GM19452 (cell line): ENCODE measurements at regions not wholly inside any gene's neighbourhood (a gene's known extent, or its start where the extent isn't known, plus 50 kb on each side); places are given as distances from the start of the nearest gene placed in this dataset.

Experiments used
- ATAC-seq: cut with Tn5 transposase; IDR thresholded peaks from one replicate; pipeline ENCODE4 v1.9.1; 2021; ENCODE audit not compliant: unreplicated experiment

DNA sequence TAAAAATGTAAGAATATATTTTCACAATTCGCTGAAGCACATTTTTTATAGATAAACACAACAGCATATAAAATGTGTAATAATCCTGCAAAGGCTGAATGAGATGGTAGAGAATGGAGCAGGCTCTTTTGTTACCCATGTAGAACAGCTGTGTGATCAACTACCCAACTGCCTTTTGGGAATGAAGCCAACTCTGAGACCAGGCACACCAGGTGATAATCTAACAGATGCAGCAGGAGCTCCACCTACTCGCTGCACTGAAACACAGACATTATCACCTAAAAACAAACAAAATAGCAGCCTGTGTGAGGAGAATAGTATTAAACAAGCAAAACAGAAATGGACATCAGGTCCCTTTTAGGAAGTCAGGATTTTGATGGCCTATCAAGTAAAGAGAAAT, 183.3 kb downstream of the CCDC59 start:
- no peak for ATAC-seq

DNA sequence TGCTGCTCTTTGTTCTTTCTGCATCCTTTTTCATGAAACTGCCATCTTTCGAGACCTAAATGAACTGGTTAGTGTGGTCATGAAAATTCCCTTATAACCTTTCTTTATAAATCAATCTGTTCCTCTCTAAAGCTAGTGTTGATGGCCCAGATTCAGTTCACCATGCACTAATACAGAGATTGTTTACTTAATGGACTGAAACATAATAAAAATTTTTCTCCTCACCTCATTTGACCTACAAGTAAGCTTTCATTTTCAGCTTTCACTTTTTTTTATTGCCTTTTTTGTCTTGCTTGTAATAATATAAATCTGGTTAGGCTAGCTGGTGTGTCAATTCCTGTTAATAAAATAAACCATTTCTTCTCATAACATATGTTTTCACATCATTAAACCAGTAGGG, 183.8 kb downstream of the CCDC59 start:
- ATAC-seq: no peak

DNA sequence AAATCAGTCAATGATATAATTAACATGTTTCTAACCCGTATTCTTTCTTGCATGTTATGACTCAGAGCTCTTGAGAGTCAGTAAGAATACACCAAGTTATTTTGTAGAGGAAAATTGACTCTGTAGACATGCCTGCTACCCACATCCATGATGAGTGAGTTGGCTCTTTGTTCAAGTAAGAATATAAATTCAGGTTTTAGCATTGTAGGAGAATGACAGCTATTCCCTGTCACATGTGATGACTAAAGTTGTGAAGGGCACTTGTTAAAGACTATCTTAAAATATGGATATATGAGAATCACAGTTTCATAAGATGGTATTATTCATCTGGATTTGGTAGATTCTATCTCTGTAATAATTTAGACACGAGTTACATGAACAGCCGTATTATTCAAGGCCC, 209.1 kb downstream of the CCDC59 start:
- no peak for ATAC-seq

DNA sequence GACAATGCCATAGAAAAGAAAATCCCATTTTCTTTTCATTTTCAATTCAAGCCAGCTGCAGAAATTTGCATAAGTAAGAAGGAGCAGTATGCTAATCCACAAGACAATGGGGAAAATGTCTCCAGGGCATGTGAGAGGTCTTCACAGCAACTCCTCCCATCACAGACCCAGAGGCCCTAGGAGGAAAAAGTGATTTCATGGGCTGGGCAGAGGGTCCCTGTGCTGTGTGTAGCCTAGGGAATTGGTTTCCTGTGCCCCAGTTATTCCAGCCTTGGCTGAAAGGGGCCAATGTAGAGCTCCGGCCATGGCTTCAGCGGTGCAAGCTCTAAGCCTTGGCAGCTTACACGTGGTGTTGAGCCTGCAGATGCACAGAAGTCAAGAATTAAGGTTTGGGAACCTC, 211.4 kb downstream of the CCDC59 start:
- ATAC-seq: no peak

DNA sequence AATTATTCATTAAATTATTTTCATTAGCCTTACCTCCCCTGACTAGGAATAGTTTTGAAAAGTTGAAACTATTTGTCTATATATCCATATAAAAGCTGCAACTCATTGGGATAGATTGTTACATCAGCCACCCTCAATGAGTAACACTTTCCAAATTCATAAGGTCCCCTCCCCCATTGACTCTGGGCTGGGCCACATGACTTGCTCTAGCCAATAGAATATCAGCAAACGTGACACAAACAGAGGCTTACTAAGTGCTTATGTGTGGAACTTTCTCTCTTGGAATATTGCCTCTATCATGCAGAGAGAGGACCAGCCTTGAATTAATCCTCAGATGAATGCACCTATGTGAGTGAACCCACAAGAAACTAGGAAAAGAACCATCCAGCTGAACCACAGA, 213.7 kb downstream of the CCDC59 start:
- ATAC-seq: no peak

DNA sequence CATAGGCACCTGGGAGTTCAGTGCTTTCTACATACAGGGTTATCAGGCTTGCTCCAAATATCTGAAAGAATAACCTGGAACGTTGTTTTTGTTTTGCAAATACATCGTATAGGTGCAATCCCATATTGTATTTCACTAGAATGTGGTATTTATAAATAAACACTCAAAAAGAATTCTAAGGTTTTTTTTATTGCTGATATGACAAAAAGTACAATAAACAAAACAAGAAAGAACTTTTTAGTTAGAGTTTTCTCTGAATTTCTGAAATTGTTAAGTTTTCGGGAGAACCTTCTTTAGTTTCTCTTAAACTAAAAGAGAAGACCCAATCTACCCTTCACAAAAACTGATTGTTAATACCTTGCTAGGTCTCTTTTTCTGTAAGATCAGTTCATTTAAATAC, 225.8 kb downstream of the CCDC59 start:
- ATAC-seq: no peak

DNA sequence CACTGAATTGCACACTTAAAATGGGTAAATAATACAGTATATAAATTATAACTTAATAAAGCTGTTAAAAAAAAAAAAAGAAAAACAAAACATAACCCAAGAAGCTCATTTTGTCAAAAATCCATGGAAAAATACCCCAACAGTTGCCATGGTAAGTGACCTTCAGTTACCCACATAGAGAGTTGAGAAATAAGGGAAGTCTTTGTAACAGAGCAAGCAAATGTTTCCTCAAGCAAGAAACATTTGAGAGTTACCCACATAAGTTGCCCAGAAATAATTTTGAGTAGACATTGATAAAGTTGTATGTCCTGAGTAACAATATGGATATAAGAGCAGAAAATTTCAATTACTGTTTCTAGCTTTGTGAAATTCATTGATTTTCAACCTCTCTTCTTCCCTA, 227.4 kb downstream of the CCDC59 start:
- no peak for ATAC-seq

DNA sequence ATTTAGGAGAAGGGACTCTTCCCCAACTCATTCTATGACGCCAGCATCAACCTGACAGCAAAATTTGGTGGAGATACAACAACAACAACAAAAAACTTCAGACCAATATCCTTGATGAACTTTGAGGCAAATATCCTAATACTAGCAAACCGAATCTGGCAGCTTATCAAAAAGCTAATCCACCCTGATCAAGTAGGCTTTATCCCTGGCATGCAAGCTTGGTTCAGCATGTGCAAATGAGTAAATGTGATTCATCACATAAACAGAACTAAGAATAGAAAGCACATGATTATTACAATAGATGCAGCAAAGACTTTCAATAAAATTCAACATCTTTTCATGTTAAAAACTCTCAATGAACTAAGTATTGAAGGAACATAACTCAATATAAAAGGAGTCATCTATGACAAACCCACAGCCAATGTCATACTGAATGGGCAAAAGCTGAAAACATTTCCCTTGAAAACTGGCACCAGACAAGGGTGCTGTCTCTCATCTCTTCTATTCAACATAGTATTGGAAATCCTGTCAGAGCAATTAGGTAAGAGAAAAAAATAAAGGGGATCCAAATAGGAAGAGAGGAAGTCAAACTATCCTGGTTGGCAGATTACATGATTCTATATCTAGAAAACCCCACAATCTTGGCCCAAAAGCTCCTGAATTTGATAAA, 233.3 kb downstream of the CCDC59 start:
- ATAC-seq: no peak

DNA sequence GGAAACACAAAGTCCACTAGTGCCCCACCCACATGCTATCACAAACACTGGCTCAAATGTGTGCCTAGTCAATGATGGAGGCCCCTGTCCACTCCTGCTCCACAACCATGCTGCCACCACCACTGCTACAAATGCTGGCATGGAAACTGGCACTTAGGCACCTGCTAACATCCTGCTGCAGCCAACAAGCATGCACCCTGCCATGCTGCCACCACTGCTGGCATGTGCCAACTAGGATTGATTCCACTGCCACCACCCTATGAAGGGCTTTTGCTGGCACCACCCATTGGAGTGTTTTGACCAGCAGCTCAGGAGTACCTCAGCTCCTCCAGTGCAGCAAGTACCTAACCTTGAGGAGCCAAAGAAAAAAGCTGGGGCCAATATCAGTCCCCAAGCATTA, 236.6 kb downstream of the CCDC59 start:
- ATAC-seq: no peak

DNA sequence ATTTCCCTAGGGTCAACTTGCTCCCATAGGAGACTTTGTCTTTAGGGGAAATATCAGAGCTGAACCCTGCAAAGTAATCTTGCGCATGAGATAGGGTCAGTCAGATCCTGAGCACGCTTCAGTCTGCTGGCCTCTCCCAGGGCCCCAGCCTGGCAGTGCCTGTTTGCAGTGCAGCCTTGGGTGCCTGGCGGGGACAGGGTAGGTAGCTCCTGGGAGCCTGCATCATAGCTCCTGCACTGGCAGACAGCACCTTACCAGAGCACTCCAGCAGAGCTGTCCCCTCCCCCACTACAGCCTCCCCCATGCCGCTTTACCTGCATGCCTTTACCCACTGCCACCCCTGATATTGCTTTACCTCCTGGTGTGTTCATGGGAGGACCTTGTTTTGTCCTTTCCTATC, 237.3 kb downstream of the CCDC59 start:
- no peak for ATAC-seq

DNA sequence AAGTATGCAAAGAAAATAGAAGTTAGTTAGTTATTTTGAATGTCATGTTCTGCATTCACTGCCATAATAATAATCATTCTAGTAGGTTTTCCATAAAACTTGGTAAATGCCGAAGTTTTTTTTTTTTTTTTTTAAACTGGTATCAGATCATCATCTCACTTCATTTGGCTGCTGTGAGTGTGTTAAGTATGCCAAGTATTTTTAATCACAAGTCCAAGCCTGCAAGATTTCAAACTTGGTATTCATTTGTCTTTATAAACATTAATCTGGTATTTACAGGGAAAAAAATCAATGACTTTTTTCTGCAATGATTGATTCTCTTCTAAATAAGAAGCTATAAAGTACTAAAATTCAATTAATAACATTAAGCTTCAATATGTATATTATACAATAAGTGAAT, 248.9 kb downstream of the CCDC59 start:
- ATAC-seq: no peak

DNA sequence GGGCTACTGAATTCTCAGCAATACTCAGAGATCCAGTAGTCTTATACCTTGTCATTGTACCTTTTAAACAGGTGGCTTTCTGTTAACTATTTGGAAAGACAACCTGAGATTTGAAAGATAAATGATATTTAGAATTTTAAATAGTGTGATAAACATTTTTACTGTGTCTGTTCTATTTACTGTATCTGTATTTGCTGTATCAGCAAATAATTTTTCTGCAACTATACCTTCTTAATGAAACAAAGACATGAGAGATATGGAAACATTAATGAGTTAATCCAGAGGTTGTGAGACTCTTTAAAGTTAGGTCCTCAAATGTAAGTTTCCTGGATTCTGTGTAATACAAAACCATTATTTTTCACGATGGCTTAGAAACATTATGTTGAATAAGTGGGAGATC, 249.6 kb downstream of the CCDC59 start:
- ATAC-seq: no peak

DNA sequence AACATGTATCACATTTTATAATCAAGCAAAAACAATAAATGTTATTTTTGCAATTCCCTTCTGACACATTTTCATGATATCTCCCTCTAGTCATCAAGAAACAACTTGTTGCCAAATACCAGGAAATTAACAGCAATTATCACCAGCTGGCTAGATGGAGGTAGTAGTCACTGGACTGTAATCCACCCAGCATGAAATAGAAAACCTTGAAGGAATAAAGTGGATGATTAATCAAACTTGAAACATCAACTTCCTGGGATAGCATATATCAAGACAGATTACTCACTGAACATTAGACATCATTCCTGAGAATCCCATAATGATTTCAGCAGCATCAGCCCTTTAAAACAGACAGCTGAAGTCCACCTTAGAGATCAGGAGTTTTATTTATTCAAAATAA, 259.0 kb downstream of the CCDC59 start:
- ATAC-seq: no peak

DNA sequence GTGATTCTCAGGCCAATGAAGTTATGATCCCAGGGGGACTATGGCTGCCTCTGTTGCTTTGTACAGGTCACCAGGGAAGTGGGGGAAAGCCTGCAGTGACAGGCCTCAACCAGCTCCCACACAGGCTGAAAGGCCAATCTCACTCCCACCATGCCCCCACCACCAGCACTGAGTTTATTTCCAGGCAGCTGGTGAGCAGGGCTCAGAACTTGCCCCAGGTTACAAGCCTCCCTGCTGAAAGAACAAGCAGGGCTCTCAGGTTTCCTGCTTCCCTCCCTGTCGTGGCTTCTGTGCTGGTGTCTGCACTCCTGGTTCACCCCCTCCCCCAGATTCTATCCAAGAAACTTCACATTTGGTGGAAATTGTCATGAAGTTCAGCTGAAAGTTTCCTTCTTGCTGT, 260.3 kb downstream of the CCDC59 start:
- no peak for ATAC-seq

DNA sequence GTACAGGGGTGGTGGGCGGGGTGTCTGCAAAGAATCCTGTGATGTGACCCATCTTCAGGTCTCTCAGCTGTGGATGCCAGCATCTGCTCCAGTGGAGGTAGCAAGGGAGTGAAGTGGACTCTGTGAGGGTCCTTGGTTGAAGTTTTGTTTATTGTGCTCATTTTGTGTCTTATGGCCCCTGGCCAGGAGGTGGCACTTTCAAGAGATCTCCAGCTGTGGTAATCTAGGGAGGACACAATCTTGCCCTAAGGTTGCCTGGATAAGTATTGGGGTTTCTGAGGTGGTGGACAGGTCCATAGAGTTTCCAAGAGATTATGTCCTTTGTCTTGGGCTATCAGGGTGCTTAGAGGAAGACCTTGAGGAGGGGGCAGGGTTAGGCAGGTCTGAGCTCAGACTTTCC, 260.7 kb downstream of the CCDC59 start:
- no peak for ATAC-seq

DNA sequence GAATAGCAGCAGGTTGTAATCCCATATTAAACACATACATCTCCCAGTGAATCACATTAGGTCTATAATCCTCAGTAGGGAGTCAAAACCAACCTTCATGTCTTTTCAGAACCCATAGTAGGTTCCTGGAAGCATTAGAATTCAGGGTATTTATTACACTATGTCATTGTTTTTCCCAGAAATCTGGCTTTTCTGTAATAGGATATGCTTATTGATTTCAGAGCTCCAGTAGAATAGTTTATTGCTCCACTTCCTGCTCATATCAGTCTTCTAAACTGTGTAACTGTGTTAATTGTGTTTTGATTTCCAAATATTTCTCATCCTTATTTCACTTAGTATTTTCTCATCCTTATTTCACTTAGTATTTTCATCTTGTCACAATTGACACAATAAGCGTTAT, 268.0 kb downstream of the CCDC59 start:
- no peak for ATAC-seq

DNA sequence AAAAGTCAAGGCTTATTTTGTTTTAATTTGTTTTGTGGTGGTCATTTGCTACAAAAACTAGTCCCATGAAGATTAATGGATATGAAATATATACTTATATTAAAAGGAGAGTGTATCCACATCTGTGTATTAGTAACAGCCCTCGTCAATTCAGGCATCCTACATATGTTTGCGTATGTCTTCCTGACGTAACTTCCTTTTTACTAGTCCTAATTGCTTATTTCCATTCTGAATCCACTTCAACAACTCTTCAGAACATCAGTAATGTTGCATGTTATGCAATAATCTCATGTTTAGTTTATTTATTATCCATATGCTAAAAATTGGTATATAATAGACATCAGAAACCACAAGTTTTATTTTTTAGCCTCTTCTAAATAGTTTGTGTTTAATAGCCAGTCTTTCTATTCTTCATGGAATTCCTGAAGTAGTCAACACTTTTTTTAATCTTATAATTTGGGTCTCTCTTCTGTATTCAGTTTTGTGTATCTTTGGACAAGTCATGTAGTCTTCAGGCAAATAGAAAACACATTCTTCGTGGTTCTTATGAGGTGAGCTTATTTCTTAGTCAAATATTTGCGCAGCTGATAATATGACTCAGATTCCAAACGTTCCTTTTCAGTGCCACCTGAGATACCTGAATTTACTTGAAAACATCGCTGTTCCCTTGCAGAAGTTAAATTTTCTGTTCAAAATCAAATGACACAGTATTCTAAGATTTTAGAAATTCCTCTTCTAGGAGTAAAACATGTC, 268.6 kb downstream of the CCDC59 start:
- no peak for ATAC-seq

DNA sequence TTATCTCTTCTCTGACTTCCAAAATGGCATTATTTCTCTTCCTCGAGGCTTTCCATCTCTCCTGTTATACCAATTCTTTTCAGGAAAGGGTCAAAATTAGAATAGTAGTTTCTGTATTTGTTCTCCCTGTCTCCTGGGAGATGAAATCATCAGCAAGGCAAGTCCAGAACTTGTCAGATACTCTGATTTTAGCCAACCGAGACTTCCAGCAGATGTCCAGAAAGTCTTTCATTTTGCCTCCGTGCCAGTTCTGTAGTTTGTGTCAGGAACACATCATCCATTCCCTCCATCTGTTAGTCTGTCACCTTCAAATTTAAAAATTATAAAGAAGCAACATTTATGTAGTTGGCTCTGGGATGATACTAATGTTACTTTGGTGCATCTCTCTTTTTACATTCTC, 275.7 kb downstream of the CCDC59 start:
- ATAC-seq: no peak

DNA sequence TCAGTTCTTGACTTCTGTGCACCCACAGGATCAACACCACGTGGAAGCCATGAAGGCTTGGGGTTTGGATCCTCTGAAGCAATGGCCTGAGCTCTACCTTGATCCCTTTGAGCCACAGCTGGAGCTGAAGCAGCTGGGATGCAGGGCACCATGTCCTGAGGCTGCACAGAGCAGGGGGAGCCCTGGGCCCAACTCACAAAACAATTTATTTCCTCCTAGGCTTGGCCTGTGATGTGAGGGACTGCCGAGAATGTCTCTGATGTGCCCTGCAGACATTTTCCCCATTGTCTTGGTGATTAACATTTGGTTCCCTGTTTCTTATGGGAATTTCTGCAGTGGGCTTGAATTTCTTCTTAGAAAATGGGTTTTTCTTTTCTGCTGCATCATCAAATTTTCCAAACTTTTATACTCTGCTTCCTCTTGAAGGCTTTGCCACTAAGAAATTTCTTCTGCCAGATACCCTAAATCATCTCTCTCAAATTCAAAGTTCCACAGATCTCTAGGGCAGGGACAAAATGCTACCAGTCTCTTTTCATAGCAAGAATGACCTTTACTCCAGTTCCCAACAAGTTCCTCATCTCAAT, 288.2 kb downstream of the CCDC59 start:
- no peak for ATAC-seq

DNA sequence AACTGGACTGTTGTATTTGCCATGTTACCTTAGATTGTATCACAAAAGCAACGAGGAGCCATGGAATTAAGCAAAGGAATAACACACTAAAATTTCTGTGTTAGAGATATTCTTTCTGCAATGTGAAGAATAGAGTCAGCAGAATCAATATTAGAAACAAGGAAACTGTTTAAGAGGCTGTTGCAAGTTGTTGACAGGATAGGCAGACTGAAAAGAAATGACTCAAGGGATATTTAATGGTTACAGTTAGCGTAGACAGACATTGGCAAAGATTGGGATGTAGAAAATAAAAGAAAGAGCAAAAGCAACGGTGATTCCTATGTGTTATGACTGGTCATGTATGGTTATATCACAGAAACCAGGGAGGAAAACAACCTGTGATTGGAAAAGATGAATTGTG, 299.0 kb upstream of the PPFIA2 start:
- ATAC-seq: no peak

DNA sequence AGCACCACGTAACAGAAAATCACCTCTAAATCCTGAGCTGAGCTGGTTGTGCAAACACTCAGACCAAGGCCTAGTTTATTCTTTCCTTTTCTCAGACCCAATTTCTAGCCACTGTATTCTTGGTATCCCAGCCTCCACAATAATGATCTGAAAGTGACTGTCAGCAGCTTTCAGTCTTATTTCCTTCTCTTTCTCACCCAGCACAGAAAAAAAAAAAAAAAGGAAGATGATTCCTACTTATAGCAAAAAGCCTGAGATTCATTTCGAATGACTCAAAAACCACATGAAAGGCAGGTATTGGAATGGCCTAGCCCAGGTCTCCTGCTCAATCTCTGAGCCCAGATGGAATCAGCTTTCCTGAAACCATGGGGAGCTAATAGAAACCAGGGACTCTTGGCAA, 298.6 kb upstream of the PPFIA2 start:
- no peak for ATAC-seq

DNA sequence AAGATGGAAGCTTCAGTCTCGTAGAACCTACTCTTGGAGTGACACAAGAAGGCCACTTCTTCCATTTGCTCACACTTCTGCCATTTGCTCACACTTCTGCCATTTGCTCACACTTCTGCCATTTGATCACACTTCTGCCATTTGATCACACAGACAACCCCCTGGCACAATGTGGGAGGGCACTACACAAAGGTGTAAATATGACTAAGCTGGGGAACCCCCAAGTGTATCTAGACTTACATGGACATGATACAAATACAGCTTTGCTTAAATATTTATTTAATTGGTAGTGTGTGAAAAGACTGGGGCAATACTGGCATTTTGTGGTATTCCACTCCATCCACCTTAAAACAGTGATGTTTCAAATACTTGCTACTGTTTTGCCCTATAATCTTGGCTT, 296.2 kb upstream of the PPFIA2 start:
- no peak for ATAC-seq

DNA sequence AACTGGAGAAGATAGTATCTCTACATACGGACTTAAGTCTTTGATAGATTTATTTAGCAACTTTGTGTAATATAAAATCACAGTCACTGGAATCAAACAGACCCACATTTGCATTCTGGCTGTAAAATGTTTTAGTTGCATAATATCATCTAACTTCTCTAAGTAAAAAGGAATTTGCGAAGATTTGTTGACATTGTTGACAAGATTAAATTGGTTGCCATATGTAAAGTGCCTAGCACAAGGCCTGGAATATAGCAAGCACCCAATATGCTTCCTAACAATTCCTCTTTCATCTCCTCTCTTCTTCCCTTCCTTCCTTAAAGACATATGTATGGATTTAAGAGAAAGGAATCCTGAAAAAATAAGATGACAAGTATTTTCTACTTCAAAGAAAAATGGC, 295.4 kb upstream of the PPFIA2 start:
- ATAC-seq: no peak
